ENCODE measurements at regions not wholly inside any gene's neighbourhood (a gene's known extent, or its start where the extent isn't known, plus 50 kb on each side); places are given as distances from the start of the nearest gene placed in this dataset.

DNA sequence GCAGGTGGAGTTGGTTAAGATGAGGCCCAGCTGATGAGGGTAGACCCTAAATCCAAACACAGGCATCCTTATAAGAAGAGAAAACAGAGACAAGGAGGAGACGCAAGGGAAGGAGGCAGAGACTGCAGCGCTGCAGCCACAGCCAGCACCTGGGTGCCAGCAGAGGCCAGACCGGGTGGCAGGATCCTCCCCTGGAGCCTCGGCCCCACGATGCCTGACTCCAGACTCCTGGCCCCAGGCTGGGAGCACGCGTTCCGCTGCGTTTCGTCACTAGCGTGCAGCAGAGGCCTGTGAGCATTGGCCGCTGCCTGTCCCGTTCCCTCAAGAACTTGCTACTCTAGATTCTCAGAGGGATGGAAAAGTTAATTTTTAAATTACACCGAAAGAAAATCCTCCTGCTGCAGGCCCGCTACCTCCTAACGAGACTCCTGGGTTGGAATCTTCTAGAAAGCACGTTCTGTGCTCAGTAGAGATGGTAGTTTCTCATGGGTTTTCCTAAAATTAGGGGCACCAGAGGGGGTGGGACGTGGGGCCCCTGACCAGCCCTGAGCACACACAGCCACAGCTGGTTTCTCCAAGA is 57.7 kb upstream of the FBRSL1 start:
- TF ChIP-seq TAF1 (IDR thresholded peaks at IDR 0.05; ENCODE audit: low read depth): no peak
- TF ChIP-seq TCF12 (IDR thresholded peaks at IDR 0.05; ENCODE audit: low read depth): no peak
- TF ChIP-seq YY1 (IDR thresholded peaks at IDR 0.05; ENCODE audit: low read depth): no peak
- TF ChIP-seq CREB1 (IDR thresholded peaks at IDR 0.05; ENCODE audit: low read depth): no peak
- no peak for TF ChIP-seq NFIC (IDR thresholded peaks at IDR 0.05)
- TF ChIP-seq RAD21 (IDR thresholded peaks at IDR 0.05; ENCODE audit: low read depth): no peak
- TF ChIP-seq FOXM1 (IDR thresholded peaks at IDR 0.05; ENCODE audit: borderline replicate concordance, low read depth): no peak
- TF ChIP-seq EP300 (IDR thresholded peaks at IDR 0.05; ENCODE audit: borderline replicate concordance): no peak
- TF ChIP-seq CEBPB (IDR thresholded peaks at IDR 0.05): no peak
- TF ChIP-seq, protein P1, sequence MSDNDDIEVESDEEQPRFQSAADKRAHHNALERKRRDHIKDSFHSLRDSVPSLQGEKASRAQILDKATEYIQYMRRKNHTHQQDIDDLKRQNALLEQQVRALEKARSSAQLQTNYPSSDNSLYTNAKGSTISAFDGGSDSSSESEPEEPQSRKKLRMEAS (IDR thresholded peaks at IDR 0.05): no peak
- TF ChIP-seq, protein P2, sequence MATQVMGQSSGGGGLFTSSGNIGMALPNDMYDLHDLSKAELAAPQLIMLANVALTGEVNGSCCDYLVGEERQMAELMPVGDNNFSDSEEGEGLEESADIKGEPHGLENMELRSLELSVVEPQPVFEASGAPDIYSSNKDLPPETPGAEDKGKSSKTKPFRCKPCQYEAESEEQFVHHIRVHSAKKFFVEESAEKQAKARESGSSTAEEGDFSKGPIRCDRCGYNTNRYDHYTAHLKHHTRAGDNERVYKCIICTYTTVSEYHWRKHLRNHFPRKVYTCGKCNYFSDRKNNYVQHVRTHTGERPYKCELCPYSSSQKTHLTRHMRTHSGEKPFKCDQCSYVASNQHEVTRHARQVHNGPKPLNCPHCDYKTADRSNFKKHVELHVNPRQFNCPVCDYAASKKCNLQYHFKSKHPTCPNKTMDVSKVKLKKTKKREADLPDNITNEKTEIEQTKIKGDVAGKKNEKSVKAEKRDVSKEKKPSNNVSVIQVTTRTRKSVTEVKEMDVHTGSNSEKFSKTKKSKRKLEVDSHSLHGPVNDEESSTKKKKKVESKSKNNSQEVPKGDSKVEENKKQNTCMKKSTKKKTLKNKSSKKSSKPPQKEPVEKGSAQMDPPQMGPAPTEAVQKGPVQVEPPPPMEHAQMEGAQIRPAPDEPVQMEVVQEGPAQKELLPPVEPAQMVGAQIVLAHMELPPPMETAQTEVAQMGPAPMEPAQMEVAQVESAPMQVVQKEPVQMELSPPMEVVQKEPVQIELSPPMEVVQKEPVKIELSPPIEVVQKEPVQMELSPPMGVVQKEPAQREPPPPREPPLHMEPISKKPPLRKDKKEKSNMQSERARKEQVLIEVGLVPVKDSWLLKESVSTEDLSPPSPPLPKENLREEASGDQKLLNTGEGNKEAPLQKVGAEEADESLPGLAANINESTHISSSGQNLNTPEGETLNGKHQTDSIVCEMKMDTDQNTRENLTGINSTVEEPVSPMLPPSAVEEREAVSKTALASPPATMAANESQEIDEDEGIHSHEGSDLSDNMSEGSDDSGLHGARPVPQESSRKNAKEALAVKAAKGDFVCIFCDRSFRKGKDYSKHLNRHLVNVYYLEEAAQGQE (IDR thresholded peaks at IDR 0.05; ENCODE audit: low read depth): no peak

DNA sequence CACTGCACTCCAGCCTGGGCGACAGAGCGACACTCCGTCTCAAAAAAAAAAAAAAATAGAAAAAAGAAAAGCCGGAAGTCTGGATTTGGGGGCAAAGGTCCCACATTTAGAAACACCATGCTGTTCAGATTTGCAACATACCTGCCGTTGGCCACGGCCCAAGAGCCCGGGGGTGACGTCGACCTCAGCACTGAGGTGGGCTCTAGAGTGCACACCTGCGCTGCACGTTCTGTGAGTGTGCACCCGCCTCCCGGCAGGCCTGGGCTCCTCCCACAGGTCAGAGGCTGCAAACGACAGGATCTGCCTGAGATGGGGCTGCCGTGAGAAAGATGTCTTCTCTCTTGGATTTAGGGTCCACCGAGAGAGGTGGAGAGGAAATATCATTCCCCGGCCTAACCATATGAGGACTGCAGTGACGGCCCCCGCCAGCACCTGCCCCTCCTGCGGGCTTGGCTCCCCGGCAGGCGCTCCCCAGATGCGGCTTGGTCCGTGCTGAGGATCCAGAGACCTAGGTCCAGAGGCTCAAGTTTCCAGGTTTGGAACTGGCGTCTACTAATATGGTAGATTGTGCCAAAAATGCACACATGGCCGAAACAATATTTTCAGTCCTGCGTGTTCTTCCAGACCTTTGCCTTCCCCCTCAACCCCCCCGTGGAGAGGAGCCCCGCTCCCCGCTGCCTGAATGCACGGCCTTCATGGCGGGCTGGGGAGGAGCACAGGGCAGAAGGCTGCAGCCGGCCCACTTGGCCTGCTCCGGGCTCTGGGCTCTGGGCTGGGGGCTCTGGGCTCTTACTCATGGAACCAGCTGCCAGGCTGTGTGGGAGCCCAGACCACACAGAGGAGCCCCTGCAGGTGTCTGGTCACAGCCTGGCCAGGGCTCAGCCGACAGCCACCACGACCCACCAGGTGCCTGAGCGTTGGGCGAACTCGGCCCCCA is 58.8 kb upstream of the FBRSL1 start:
- TF ChIP-seq YY1 (IDR thresholded peaks at IDR 0.05; ENCODE audit: low read depth): no peak
- TF ChIP-seq, protein P1 (IDR thresholded peaks at IDR 0.05): 0 out of 2 replicates have a peak, but pooled peaks have one; percentile 4

DNA sequence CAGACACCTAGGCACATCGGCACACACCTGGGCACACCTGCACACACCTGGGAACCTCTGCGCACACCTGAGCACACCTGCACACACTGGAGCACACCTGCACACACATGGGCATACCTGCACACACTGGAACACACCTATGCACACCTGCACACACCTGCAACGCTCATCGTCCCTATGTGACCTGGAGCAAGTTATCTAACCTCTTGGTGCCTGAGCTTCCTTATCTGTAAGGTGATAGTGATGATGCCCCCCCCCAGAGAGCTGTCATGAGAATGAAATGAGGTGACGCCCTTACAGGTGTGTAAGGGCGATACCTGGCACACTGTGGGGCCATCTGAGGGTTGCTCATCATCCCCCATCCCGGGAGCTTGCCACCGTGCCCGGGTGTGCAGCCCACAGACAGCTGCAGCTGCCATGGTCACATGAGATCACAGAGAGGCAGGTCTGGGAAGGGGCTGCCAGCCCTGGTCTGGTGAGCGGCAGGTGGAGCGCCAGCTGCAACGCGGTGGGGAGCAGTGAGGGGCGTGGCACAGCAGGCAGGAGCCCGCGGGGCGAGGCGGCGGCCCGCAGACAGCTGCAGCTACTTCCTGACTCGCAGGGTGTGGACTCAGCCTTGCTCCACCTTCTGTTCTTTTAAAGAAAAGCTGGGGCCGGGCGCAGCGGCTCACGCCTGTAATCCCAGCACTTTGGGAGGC is 59.9 kb upstream of the FBRSL1 start:
- TF ChIP-seq, protein P1 (IDR thresholded peaks at IDR 0.05): 0 out of 2 replicates have a peak, but pooled peaks have one; percentile 6
- TF ChIP-seq TCF12 (IDR thresholded peaks at IDR 0.05; ENCODE audit: low read depth): peak; percentile 51; the same call in 1 of the 2 replicates
- TF ChIP-seq TAF1 (IDR thresholded peaks at IDR 0.05; ENCODE audit: low read depth): no peak

DNA sequence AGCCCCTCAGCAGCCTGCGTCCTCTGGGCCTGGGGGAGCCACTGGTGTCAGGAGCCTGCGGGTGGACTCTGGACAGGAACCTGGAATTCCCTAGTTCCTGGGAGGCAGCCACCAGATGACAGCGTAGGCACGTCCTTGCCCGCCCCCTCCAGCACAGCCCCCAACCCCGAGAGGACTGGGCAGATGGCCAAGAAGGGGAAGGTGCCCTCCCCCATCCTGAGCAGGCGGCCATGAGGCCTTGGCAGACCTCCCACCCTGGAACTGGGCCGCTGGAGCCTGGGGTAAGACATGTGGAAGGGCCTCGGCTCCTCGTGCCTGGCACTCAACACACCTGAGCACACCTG is 60.4 kb upstream of the FBRSL1 start:
- no peak for TF ChIP-seq ZBTB7A (IDR thresholded peaks at IDR 0.05; ENCODE audit: low read depth)
- no peak for TF ChIP-seq RAD21 (IDR thresholded peaks at IDR 0.05; ENCODE audit: low read depth)
- no peak for TF ChIP-seq TEAD4 (IDR thresholded peaks at IDR 0.05)
- no peak for TF ChIP-seq FOXM1 (IDR thresholded peaks at IDR 0.05; ENCODE audit: borderline replicate concordance, low read depth)
- TF ChIP-seq, protein P2 (IDR thresholded peaks at IDR 0.05; ENCODE audit: low read depth): no peak
- TF ChIP-seq, protein P1 (IDR thresholded peaks at IDR 0.05): no peak
- no peak for TF ChIP-seq TCF12 (IDR thresholded peaks at IDR 0.05; ENCODE audit: low read depth)
- TF ChIP-seq CEBPB (IDR thresholded peaks at IDR 0.05): no peak
- TF ChIP-seq EGR1 (IDR thresholded peaks at IDR 0.05): no peak
- TF ChIP-seq CREB1 (IDR thresholded peaks at IDR 0.05; ENCODE audit: low read depth): no peak
- TF ChIP-seq EP300 (IDR thresholded peaks at IDR 0.05; ENCODE audit: borderline replicate concordance): no peak
- no peak for TF ChIP-seq TAF1 (IDR thresholded peaks at IDR 0.05; ENCODE audit: low read depth)
- no peak for TF ChIP-seq NFIC (IDR thresholded peaks at IDR 0.05)
- no peak for TF ChIP-seq YY1 (IDR thresholded peaks at IDR 0.05; ENCODE audit: low read depth)
- TF ChIP-seq, protein P3, sequence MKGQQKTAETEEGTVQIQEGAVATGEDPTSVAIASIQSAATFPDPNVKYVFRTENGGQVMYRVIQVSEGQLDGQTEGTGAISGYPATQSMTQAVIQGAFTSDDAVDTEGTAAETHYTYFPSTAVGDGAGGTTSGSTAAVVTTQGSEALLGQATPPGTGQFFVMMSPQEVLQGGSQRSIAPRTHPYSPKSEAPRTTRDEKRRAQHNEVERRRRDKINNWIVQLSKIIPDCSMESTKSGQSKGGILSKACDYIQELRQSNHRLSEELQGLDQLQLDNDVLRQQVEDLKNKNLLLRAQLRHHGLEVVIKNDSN (IDR thresholded peaks at IDR 0.05): no peak

DNA sequence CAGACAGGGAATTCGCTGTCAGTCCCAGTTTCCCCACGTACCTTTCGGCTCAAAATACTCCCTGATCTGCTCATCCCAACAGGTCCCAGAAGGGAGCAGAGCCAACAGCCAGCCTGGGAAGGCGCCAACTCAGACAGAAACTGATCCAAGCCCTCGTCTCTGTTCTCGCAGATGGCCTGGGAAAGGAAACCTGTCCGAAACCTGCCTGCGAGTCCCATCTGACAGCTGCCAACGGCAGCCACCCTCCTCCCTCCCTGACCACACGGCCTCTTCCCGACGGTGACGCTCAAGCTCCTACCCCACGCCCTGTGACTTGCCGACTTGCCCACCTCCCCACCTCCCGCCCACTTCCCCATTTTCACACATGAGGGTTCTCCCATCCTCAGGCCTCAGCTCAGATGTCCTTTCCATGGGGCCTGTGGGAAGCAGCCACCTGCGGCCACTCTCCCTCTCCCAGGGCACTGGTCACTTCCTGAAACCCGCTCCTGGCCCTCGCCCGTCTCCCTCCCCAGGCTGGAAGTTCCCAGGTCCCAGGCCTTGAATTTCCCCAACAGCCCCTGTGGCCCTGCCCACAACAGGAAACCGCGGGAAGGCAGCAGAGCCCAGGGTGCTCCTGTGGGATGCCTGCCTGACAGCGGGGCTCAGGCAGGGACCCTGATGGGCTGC is 60.9 kb upstream of the FBRSL1 start:
- TF ChIP-seq, protein P3 (IDR thresholded peaks at IDR 0.05): no peak
- no peak for TF ChIP-seq CEBPB (IDR thresholded peaks at IDR 0.05)
- TF ChIP-seq, protein P1 (IDR thresholded peaks at IDR 0.05): no peak
- no peak for TF ChIP-seq EGR1 (IDR thresholded peaks at IDR 0.05)
- no peak for TF ChIP-seq NFIC (IDR thresholded peaks at IDR 0.05)
- no peak for TF ChIP-seq CREB1 (IDR thresholded peaks at IDR 0.05; ENCODE audit: low read depth)
- TF ChIP-seq FOXM1 (IDR thresholded peaks at IDR 0.05; ENCODE audit: borderline replicate concordance, low read depth): no peak
- no peak for TF ChIP-seq RAD21 (IDR thresholded peaks at IDR 0.05; ENCODE audit: low read depth)
- no peak for TF ChIP-seq YY1 (IDR thresholded peaks at IDR 0.05; ENCODE audit: low read depth)
- TF ChIP-seq ZBTB7A (IDR thresholded peaks at IDR 0.05; ENCODE audit: low read depth): no peak
- TF ChIP-seq EP300 (IDR thresholded peaks at IDR 0.05; ENCODE audit: borderline replicate concordance): no peak
- TF ChIP-seq TCF12 (IDR thresholded peaks at IDR 0.05; ENCODE audit: low read depth): no peak
- TF ChIP-seq, protein P2 (IDR thresholded peaks at IDR 0.05; ENCODE audit: low read depth): no peak
- no peak for TF ChIP-seq TEAD4 (IDR thresholded peaks at IDR 0.05)
- TF ChIP-seq TAF1 (IDR thresholded peaks at IDR 0.05; ENCODE audit: low read depth): no peak
